Neural cell (in vitro differentiated cells): ENCODE measurements at regions not wholly inside any gene's neighbourhood (a gene's known extent, or its start where the extent isn't known, plus 50 kb on each side); places are given as distances from the start of the nearest gene placed in this dataset.

Experiments used
- EP300 ChIP-seq: fragments of 450-650 bp; conservative IDR thresholded peaks from 2 replicates; pipeline ENCODE4 v1.6.1; 2014; ENCODE audit warnings: antibody characterized with exemption, mild to moderate bottlenecking, moderate library complexity; ENCODE audit not compliant: poor library complexity, severe bottlenecking
- EZH2 ChIP-seq: fragments of 200-600, 300-800 bp; shearing (Covaris generic), sonication (generic); IDR thresholded peaks from 2 replicates; pipeline ENCODE4 v1.6.1; 2014; ENCODE audit warnings: antibody characterized with exemption, low read length, borderline replicate concordance, mild to moderate bottlenecking; ENCODE audit not compliant: insufficient read depth, poor library complexity, severe bottlenecking
- POLR2AphosphoS5 ChIP-seq: IDR thresholded peaks from 2 replicates; pipeline ENCODE4 v1.6.1; 2012
- RAD21 ChIP-seq: fragments of 450-650 bp; conservative IDR thresholded peaks from 2 replicates; pipeline ENCODE4 v1.6.1; 2014; ENCODE audit warnings: antibody characterized with exemption, mild to moderate bottlenecking, moderate library complexity
- TF ChIP-seq, protein P1 (sequence below): fragments of 450-650 bp; IDR thresholded peaks from 2 replicates; pipeline ENCODE4 v1.5.1; 2014; ENCODE audit warnings: antibody characterized with exemption, mild to moderate bottlenecking, moderate library complexity; ENCODE audit not compliant: poor library complexity, severe bottlenecking
- TF ChIP-seq, protein P2 (sequence below): IDR thresholded peaks from 2 replicates; pipeline ENCODE4 v1.6.1; 2012; ENCODE audit warnings: borderline replicate concordance

DNA sequence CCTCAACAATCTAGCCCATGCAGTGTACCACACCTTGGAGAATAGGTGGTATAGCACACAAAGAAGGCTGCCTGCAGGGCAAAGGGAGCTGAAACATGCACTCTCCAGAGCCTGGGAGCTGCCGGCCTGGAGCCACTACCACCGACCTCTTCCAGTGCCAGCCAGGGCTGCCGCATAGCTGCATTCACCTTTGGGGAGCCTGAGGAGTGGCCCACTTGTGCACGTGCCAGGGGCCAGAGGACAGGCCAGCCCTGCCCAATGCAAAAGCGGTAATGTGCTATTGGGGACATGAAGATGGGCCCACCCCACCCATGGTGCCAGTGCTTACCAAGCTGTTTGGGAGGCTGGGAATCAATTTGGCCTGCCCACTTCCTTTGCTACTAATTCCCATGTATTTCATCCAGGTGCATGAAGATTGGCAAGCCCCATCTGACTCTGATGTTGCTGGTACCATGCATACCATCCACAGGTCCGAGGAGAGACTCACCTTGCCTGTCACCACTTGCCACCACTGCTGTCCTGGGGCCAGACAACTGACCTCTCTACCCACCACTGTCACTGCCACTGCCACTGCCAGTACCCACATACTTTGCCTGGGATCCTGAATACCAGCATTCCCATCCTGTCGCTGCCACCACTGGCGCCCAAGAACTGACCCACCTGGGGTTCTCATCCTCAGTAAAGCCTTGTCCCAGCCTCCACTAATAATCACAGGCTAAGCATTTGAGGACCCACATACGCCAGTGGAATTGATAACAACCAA lies 506.9 kb downstream of the MAGEB5 start:
- TF ChIP-seq, protein P1, sequence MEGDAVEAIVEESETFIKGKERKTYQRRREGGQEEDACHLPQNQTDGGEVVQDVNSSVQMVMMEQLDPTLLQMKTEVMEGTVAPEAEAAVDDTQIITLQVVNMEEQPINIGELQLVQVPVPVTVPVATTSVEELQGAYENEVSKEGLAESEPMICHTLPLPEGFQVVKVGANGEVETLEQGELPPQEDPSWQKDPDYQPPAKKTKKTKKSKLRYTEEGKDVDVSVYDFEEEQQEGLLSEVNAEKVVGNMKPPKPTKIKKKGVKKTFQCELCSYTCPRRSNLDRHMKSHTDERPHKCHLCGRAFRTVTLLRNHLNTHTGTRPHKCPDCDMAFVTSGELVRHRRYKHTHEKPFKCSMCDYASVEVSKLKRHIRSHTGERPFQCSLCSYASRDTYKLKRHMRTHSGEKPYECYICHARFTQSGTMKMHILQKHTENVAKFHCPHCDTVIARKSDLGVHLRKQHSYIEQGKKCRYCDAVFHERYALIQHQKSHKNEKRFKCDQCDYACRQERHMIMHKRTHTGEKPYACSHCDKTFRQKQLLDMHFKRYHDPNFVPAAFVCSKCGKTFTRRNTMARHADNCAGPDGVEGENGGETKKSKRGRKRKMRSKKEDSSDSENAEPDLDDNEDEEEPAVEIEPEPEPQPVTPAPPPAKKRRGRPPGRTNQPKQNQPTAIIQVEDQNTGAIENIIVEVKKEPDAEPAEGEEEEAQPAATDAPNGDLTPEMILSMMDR: no peak
- no peak for TF ChIP-seq EP300
- TF ChIP-seq, protein P2, sequence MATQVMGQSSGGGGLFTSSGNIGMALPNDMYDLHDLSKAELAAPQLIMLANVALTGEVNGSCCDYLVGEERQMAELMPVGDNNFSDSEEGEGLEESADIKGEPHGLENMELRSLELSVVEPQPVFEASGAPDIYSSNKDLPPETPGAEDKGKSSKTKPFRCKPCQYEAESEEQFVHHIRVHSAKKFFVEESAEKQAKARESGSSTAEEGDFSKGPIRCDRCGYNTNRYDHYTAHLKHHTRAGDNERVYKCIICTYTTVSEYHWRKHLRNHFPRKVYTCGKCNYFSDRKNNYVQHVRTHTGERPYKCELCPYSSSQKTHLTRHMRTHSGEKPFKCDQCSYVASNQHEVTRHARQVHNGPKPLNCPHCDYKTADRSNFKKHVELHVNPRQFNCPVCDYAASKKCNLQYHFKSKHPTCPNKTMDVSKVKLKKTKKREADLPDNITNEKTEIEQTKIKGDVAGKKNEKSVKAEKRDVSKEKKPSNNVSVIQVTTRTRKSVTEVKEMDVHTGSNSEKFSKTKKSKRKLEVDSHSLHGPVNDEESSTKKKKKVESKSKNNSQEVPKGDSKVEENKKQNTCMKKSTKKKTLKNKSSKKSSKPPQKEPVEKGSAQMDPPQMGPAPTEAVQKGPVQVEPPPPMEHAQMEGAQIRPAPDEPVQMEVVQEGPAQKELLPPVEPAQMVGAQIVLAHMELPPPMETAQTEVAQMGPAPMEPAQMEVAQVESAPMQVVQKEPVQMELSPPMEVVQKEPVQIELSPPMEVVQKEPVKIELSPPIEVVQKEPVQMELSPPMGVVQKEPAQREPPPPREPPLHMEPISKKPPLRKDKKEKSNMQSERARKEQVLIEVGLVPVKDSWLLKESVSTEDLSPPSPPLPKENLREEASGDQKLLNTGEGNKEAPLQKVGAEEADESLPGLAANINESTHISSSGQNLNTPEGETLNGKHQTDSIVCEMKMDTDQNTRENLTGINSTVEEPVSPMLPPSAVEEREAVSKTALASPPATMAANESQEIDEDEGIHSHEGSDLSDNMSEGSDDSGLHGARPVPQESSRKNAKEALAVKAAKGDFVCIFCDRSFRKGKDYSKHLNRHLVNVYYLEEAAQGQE: no peak
- TF ChIP-seq EZH2: no peak
- no peak for TF ChIP-seq POLR2AphosphoS5
- TF ChIP-seq RAD21: no peak
